Parathyroid adenoma (tissue), 2 donors: ENCODE measurements at regions not wholly inside any gene's neighbourhood (a gene's known extent, or its start where the extent isn't known, plus 50 kb on each side); places are given as distances from the start of the nearest gene placed in this dataset.

Experiments
- H2AFZ ChIP-seq: fragments of 300-600 bp; sonication (generic); one replicate; pipeline ENCODE4 v1.7.0; 2017; ENCODE audit warnings: antibody characterized with exemption, mild to moderate bottlenecking
- H3K27ac ChIP-seq: fragments of 300-600 bp; sonication (generic); one replicate; pipeline ENCODE4 v1.7.0; 2017
- H3K27me3 ChIP-seq: fragments of 300-600 bp; sonication (generic); one replicate; pipeline ENCODE4 v1.7.0; 2017; ENCODE audit warnings: low read length; ENCODE audit not compliant: control insufficient read depth, insufficient read depth
- H3K36me3 ChIP-seq: fragments of 300-600 bp; sonication (generic); one replicate; pipeline ENCODE4 v1.7.0; 2017; ENCODE audit warnings: low read length; ENCODE audit not compliant: control insufficient read depth, insufficient read depth
- H3K4me1 ChIP-seq: fragments of 300-600 bp; sonication (generic); one replicate; pipeline ENCODE4 v1.7.0; 2017; ENCODE audit warnings: control low read depth
- H3K4me2 ChIP-seq: fragments of 300-600 bp; sonication (generic); one replicate; pipeline ENCODE4 v1.7.0; 2017; ENCODE audit warnings: low read length
- H3K4me3 ChIP-seq: fragments of 300-600 bp; sonication (generic); one replicate; pipeline ENCODE4 v1.7.0; 2017; ENCODE audit warnings: low read depth, low read length
- H3K79me2 ChIP-seq: fragments of 300-600 bp; sonication (generic); one replicate; pipeline ENCODE4 v1.7.0; 2017; ENCODE audit warnings: control low read depth
- H3K9ac ChIP-seq: fragments of 300-600 bp; sonication (generic); one replicate; pipeline ENCODE4 v1.7.0; 2017; ENCODE audit warnings: mild to moderate bottlenecking
- H3K9me3 ChIP-seq: fragments of 300-600 bp; sonication (generic); one replicate; pipeline ENCODE4 v1.7.0; 2017; ENCODE audit warnings: low read length; ENCODE audit not compliant: control insufficient read depth
- CTCF ChIP-seq: fragments of 300-600 bp; sonication (generic); IDR thresholded peaks from one replicate; pipeline ENCODE4 v1.7.0; 2017; ENCODE audit warnings: antibody characterized with exemption, mild to moderate bottlenecking
- donor health status: primary hyperparathyroidism.

GRCh38 chr10:70943841-70944466 is 55.6 kb upstream of the PCBD1 start:
- H3K4me2 ChIP-seq: no peak overlapping the region
- no peaks in the 10 kb centered on the region for H3K36me3 ChIP-seq
- no peaks in the 10 kb centered on the region for H3K27me3 ChIP-seq
- H2AFZ ChIP-seq: no peak overlapping the region
- TF ChIP-seq CTCF: no peak
- no peak overlapping the region for H3K27ac ChIP-seq
- H3K9me3 ChIP-seq: no peaks in the 10 kb centered on the region
- H3K4me1 ChIP-seq: no peaks in the 10 kb centered on the region
- H3K4me3 ChIP-seq: no peak overlapping the region
- H3K9ac ChIP-seq: no peak overlapping the region
- no peaks in the 10 kb centered on the region for H3K79me2 ChIP-seq

GRCh38 chr10:70950037-70950436 is 61.7 kb upstream of the PCBD1 start:
- TF ChIP-seq CTCF: no peak
- no peaks in the 10 kb centered on the region for H3K4me1 ChIP-seq
- no peaks in the 10 kb centered on the region for H3K27me3 ChIP-seq
- no peaks in the 10 kb centered on the region for H3K79me2 ChIP-seq
- no peak overlapping the region for H3K9ac ChIP-seq
- no peak overlapping the region for H3K4me2 ChIP-seq
- no peak overlapping the region for H3K4me3 ChIP-seq
- H2AFZ ChIP-seq: no peak overlapping the region
- H3K9me3 ChIP-seq: no peaks in the 10 kb centered on the region
- H3K36me3 ChIP-seq: no peaks in the 10 kb centered on the region
- no peak overlapping the region for H3K27ac ChIP-seq

GRCh38 chr10:70950801-70951200 is 62.4 kb upstream of the PCBD1 start:
- H3K4me2 ChIP-seq: no peak overlapping the region
- H3K27me3 ChIP-seq: no peaks in the 10 kb centered on the region
- H3K4me1 ChIP-seq: no peaks in the 10 kb centered on the region
- no peak for TF ChIP-seq CTCF
- no peak overlapping the region for H3K9ac ChIP-seq
- H3K27ac ChIP-seq: no peak overlapping the region
- no peaks in the 10 kb centered on the region for H3K79me2 ChIP-seq
- no peaks in the 10 kb centered on the region for H3K36me3 ChIP-seq
- H2AFZ ChIP-seq: no peak overlapping the region
- H3K9me3 ChIP-seq: no peaks in the 10 kb centered on the region
- no peak overlapping the region for H3K4me3 ChIP-seq

GRCh38 chr10:70952401-70952800 is 64.0 kb upstream of the PCBD1 start:
- Histone ChIP-seq H3K36me3 (no peaks in the 10 kb centered on the region), H3K4me3 (no peak overlapping the region), H3K4me1 (no peaks in the 10 kb centered on the region), H3K4me2 (no peak overlapping the region), H3K27ac (no peak overlapping the region), H3K9ac (no peak overlapping the region), H3K79me2 (no peaks in the 10 kb centered on the region), H3K9me3 (no peaks in the 10 kb centered on the region), H2AFZ (no peak overlapping the region), H3K27me3 (no peaks in the 10 kb centered on the region)
- TF ChIP-seq CTCF: no peak

GRCh38 chr10:70952921-70953320 is 64.6 kb upstream of the PCBD1 start:
- no peak overlapping the region for H3K9ac ChIP-seq
- no peaks in the 10 kb centered on the region for H3K9me3 ChIP-seq
- no peaks in the 10 kb centered on the region for H3K4me1 ChIP-seq
- no peak overlapping the region for H3K4me3 ChIP-seq
- H2AFZ ChIP-seq: no peak overlapping the region
- TF ChIP-seq CTCF: no peak
- H3K79me2 ChIP-seq: no peaks in the 10 kb centered on the region
- H3K4me2 ChIP-seq: no peak overlapping the region
- H3K27me3 ChIP-seq: no peaks in the 10 kb centered on the region
- H3K36me3 ChIP-seq: no peaks in the 10 kb centered on the region
- H3K27ac ChIP-seq: no peak overlapping the region
